ENCODE measurements at regions not wholly inside any gene's neighbourhood (a gene's known extent, or its start where the extent isn't known, plus 50 kb on each side); places are given as distances from the start of the nearest gene placed in this dataset.

- H3K4me3 ChIP-seq (ENCODE audit: control insufficient read depth, low read depth, low read length) = no peak overlapping the region
- DNase-seq (ENCODE audit: low read depth) = no peak
- no peak for TF ChIP-seq CTCF (IDR thresholded peaks at IDR 0.05; ENCODE audit: control insufficient read depth, insufficient read depth, low read depth, low read length, missing control alignments)
Measured at GRCh38 chr5:44225231-44226160, 163.7 kb downstream of the FGF10 start.

DNA sequence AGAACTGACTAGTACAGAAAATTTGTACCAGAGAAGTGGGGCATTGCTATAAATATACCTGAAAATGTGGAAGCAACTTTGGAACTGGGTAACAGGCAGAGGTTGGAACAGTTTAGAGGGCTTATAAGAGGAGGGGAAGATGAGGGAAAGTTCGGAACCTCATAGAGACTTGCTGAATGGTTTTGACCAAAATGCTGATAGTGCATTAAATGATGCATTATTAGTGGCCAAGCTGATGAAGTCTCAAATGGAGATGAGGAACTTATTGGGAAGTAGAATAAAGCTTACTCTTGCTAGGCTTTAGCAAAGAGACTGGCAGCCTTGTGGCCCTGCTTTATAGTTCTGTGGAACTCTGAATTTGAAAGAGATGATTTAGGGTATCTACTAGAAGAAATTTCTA is 189.8 kb downstream of the FGF10 start:
- TF ChIP-seq CTCF (IDR thresholded peaks at IDR 0.05; ENCODE audit: control insufficient read depth, insufficient read depth, low read depth, low read length, missing control alignments) = no peak

DNA sequence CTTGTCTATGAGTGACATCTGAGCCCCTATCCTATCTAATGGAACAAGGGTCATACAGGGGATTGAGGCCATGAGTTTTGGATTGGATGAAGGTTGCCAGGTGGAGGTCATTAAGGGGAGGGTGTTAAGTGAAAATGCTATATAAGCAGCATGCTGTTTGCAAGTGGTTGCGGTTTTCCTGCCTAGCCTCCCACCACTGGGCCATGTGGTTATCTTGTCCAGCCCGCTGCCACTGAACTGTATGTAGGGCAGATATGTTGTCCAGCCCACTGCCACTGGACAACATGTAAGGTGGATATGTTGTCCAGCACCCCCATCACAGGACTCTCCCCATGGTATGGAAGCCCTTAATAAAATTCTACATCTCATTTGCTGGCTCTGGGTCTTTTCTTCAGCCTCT is 200.0 kb downstream of the FGF10 start:
- no peak for TF ChIP-seq CTCF (IDR thresholded peaks at IDR 0.05; ENCODE audit: control insufficient read depth, insufficient read depth, low read depth, low read length, missing control alignments)
- H3K4me3 ChIP-seq (ENCODE audit: control insufficient read depth, low read depth, low read length) = no peak overlapping the region
- DNase-seq (ENCODE audit: low read depth) = no peak

More for the DNA sequence above, 189.8 kb downstream of the FGF10 start:
- DNase-seq (ENCODE audit: low read depth) = no peak
- no peak overlapping the region for H3K4me3 ChIP-seq (ENCODE audit: control insufficient read depth, low read depth, low read length)

DNA sequence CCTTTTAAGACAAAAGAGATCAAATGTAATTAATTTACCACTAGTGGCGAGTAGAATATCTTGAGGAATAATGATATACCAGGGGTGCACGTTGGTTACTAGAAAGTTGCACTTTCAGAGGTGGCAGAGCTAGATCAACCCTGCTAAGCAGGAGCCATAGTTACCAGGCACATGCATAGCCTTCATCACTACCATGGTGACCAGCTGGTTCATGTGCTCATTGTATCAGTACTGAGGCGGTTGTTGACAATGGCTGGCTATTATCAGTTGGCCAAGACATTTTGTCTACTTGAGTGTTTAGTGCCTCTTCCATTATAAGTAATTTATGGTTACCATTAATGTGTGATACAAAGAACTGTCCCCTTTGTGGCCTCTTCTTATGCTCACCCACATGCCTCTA is 201.2 kb downstream of the FGF10 start:
- TF ChIP-seq CTCF (IDR thresholded peaks at IDR 0.05; ENCODE audit: control insufficient read depth, insufficient read depth, low read depth, low read length, missing control alignments) = no peak
- no peak overlapping the region for H3K4me3 ChIP-seq (ENCODE audit: control insufficient read depth, low read depth, low read length)
- DNase-seq (ENCODE audit: low read depth) = no peak

DNA sequence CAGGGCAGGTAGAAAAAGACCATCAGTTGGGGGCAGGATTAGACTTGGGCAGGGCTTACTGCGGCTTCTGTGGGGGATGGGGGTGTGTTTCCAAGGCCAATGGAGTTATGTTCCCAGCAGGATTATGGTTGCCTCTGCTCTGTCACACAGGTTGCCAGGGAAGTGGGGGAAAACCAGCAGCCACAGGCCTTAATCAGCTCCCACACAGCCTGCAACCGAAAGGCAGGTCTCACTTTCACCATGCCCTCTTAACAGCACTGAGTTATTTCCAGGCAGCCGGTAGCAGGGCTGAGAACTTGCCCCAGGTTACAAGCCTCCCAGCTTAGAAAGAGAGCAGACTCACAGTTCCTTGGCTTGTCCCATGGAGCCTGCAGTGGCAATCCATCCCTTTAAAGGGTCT is 205.5 kb downstream of the FGF10 start:
- TF ChIP-seq CTCF (IDR thresholded peaks at IDR 0.05; ENCODE audit: control insufficient read depth, insufficient read depth, low read depth, low read length, missing control alignments) = no peak
- DNase-seq (ENCODE audit: low read depth) = no peak
- H3K4me3 ChIP-seq (ENCODE audit: control insufficient read depth, low read depth, low read length) = no peak overlapping the region

DNA sequence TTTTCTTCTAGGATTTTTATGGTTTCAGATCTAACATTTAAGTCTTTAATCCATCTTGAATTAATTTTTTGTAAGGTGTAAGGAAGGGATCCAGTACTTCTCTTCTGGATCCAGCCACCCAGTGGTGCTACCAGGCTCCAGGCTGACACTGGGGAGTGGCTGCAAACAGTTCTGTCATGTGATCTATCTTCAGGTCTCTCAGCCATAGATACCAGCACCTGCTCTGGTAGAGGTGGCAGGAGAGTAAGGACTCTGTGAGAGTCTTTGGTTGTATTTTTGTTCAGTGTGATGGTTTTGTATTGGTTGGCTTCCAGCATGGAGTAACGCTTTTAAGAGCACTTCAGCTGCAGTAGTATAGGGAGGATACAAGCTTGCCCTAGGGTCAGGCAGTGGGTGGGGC is 205.9 kb downstream of the FGF10 start:
- no peak for TF ChIP-seq CTCF (IDR thresholded peaks at IDR 0.05; ENCODE audit: control insufficient read depth, insufficient read depth, low read depth, low read length, missing control alignments)
- no peak overlapping the region for H3K4me3 ChIP-seq (ENCODE audit: control insufficient read depth, low read depth, low read length)
- no peak for DNase-seq (ENCODE audit: low read depth)

Measured in AG09309 (cell line).